Urinary bladder (tissue), 3 donors: ENCODE measurements at regions not wholly inside any gene's neighbourhood (a gene's known extent, or its start where the extent isn't known, plus 50 kb on each side); places are given as distances from the start of the nearest gene placed in this dataset.

Experiments used
- DNase-seq: peaks from one replicate; pipeline ENCODE4 v3.0.0-alpha.2; 2015; ENCODE audit errors: extremely low spot score
- H3K27ac ChIP-seq: one replicate; pipeline ENCODE4 v1.5.1; 2013; ENCODE audit warnings: low read depth, mild to moderate bottlenecking, moderate library complexity
- H3K36me3 ChIP-seq: one replicate; pipeline ENCODE4 v1.6.1; 2013; ENCODE audit warnings: mild to moderate bottlenecking, moderate library complexity; ENCODE audit not compliant: insufficient read depth
- H3K4me1 ChIP-seq: one replicate; pipeline ENCODE4 v1.6.1; 2013; ENCODE audit warnings: mild to moderate bottlenecking, moderate library complexity; ENCODE audit not compliant: insufficient read depth
- H3K4me3 ChIP-seq: one replicate; pipeline ENCODE4 v1.5.1; 2013; ENCODE audit warnings: low read depth, low read length
- WGBS: extraction: QIAGEN DNeasy Blood & Tissue Kit; methylation state at CpG from one replicate; pipeline ENCODE4 v1.1.7; 2013; 5-methylcytosine and 5-hydroxymethylcytosine counted together
- donor health status: healthy with polysubstance abuse.
- donor health status: healthy.

GRCh38 chr5:61758711-61759110 lies 426.7 kb downstream of the ZSWIM6 start:
- H3K4me1 ChIP-seq, result no peaks in the 10 kb centered on the region
- no peak overlapping the region for H3K27ac ChIP-seq
- no peak overlapping the region for H3K4me3 ChIP-seq
- WGBS, result 70% methylated on average over 6 of the region's 6 CpGs
- H3K36me3 ChIP-seq, result no peaks in the 10 kb centered on the region
- DNase-seq, result no peak

GRCh38 chr5:61765471-61765870 lies 433.4 kb downstream of the ZSWIM6 start:
- no peak overlapping the region for H3K4me3 ChIP-seq
- no peaks in the 10 kb centered on the region for H3K36me3 ChIP-seq
- no peak for DNase-seq
- H3K4me1 ChIP-seq, result no peaks in the 10 kb centered on the region
- WGBS, result 65% methylated on average over 1 of the region's 1 CpG
- no peak overlapping the region for H3K27ac ChIP-seq

- H3K4me3 ChIP-seq, result no peak overlapping the region
- no peak for DNase-seq
- no peak overlapping the region for H3K27ac ChIP-seq
- WGBS, result 68% methylated on average over 3 of the region's 3 CpGs
- no peaks in the 10 kb centered on the region for H3K4me1 ChIP-seq
- no peaks in the 10 kb centered on the region for H3K36me3 ChIP-seq
These were observed 434.1 kb downstream of the ZSWIM6 start for GRCh38 chr5:61766141-61766540.

GRCh38 chr5:61767231-61768080 lies 435.4 kb downstream of the ZSWIM6 start:
- H3K36me3 ChIP-seq, result no peaks in the 10 kb centered on the region
- WGBS, result 56% methylated on average over 7 of the region's 7 CpGs

GRCh38 chr5:61768692-61769281 lies 436.7 kb downstream of the ZSWIM6 start:
- Histone ChIP-seq H3K27ac (no peak overlapping the region), H3K36me3 (no peaks in the 10 kb centered on the region), H3K4me3 (no peak overlapping the region), H3K4me1 (no peaks in the 10 kb centered on the region)
- 86% methylated on average over 5 of the region's 5 CpGs for WGBS
- DNase-seq, result no peak

More at GRCh38 chr5:61767231-61768080, 435.4 kb downstream of the ZSWIM6 start:
- Histone ChIP-seq H3K4me3 (no peak overlapping the region), H3K4me1 (no peaks in the 10 kb centered on the region), H3K27ac (no peak overlapping the region)
- DNase-seq, result no peak

- no peak for DNase-seq
- WGBS, result 72% methylated on average over 10 of the region's 10 CpGs
- Histone ChIP-seq H3K4me3 (no peak overlapping the region), H3K27ac (no peak overlapping the region), H3K36me3 (no peaks in the 10 kb centered on the region), H3K4me1 (no peaks in the 10 kb centered on the region)
These were observed 439.0 kb downstream of the ZSWIM6 start for GRCh38 chr5:61771062-61771461.

GRCh38 chr5:61771808-61772207 lies 439.8 kb downstream of the ZSWIM6 start:
- DNase-seq, result no peak
- Histone ChIP-seq H3K4me3 (no peak overlapping the region), H3K4me1 (no peaks in the 10 kb centered on the region), H3K27ac (no peak overlapping the region), H3K36me3 (no peaks in the 10 kb centered on the region)

- Histone ChIP-seq H3K36me3 (no peaks in the 10 kb centered on the region), H3K4me1 (no peaks in the 10 kb centered on the region), H3K4me3 (no peak overlapping the region), H3K27ac (no peak overlapping the region)
- WGBS, result 23% methylated on average over 4 of the region's 4 CpGs
- DNase-seq, result no peak
These were observed 443.8 kb downstream of the ZSWIM6 start for GRCh38 chr5:61775901-61776300.

GRCh38 chr5:61777292-61777691 lies 445.2 kb downstream of the ZSWIM6 start:
- DNase-seq, result no peak
- 52% methylated on average over 6 of the region's 6 CpGs for WGBS
- no peak overlapping the region for H3K27ac ChIP-seq
- H3K4me3 ChIP-seq, result no peak overlapping the region
- no peaks in the 10 kb centered on the region for H3K36me3 ChIP-seq
- no peaks in the 10 kb centered on the region for H3K4me1 ChIP-seq

GRCh38 chr5:61779743-61780142 lies 447.7 kb downstream of the ZSWIM6 start:
- no peaks in the 10 kb centered on the region for H3K4me1 ChIP-seq
- 75% methylated on average over 2 of the region's 2 CpGs for WGBS
- no peaks in the 10 kb centered on the region for H3K36me3 ChIP-seq
- H3K4me3 ChIP-seq, result no peak overlapping the region
- DNase-seq, result no peak
- H3K27ac ChIP-seq, result no peak overlapping the region

- 80% methylated on average over 2 of the region's 2 CpGs for WGBS
- Histone ChIP-seq H3K36me3 (no peaks in the 10 kb centered on the region), H3K4me3 (no peak overlapping the region), H3K27ac (no peak overlapping the region), H3K4me1 (no peaks in the 10 kb centered on the region)
- no peak for DNase-seq
These were observed 451.4 kb downstream of the ZSWIM6 start for GRCh38 chr5:61783481-61783880.

GRCh38 chr5:61784341-61784740 lies 452.3 kb downstream of the ZSWIM6 start:
- 71% methylated on average over 6 of the region's 6 CpGs for whole genome bisulfite sequencing
- Histone ChIP-seq H3K36me3 (no peaks in the 10 kb centered on the region), H3K27ac (no peak overlapping the region), H3K4me3 (no peak overlapping the region), H3K4me1 (no peaks in the 10 kb centered on the region)
- DNase-seq, result no peak

- no peak overlapping the region for H3K27ac ChIP-seq
These were observed 456.5 kb downstream of the ZSWIM6 start for GRCh38 chr5:61788548-61788947.

GRCh38 chr5:61790007-61790406 lies 457.9 kb downstream of the ZSWIM6 start:
- H3K4me3 ChIP-seq, result no peak overlapping the region
- DNase-seq, result no peak
- no peaks in the 10 kb centered on the region for H3K4me1 ChIP-seq
- H3K36me3 ChIP-seq, result no peaks in the 10 kb centered on the region
- no peak overlapping the region for H3K27ac ChIP-seq

More at GRCh38 chr5:61788548-61788947, 456.5 kb downstream of the ZSWIM6 start:
- no peak overlapping the region for H3K4me3 ChIP-seq
- DNase-seq, result no peak
- H3K4me1 ChIP-seq, result no peaks in the 10 kb centered on the region
- H3K36me3 ChIP-seq, result no peaks in the 10 kb centered on the region
- 44% methylated on average over 2 of the region's 2 CpGs for WGBS
